WTC11 (cell line): ENCODE measurements at regions not wholly inside any gene's neighbourhood (a gene's known extent, or its start where the extent isn't known, plus 50 kb on each side); places are given as distances from the start of the nearest gene placed in this dataset.

Experiments used
- ATAC-seq: fragments of 200-7000 bp; cut with Tn5 transposase; 2 replicates; pipeline ENCODE4 v1.10.0; 2021; ENCODE audit warnings: mild to moderate bottlenecking, moderate library complexity
- CTCF ChIA-PET: fragments of 300-600 bp; sonication (Branson Sonifier 250); formaldehyde crosslinking; loops from one replicate; lab custom pipeline; 2021; ENCODE audit warnings: antibody characterized with exemption; lab: Charles Lee
- POLR2A ChIA-PET: fragments of 350-600 bp; sonication (Branson Sonifier 250); formaldehyde crosslinking; loops from one replicate; lab custom pipeline; 2021; ENCODE audit warnings: antibody characterized with exemption; lab: Charles Lee
- DNase-seq: peaks from one replicate; pipeline ENCODE4 v3.0.0; 2021; ENCODE audit warnings: low spot score
- H3K27ac Mint-ChIP-seq: 2 replicates; pipeline ENCODE4 v1.8.0; 2021; ENCODE audit warnings: mixed read lengths
- H3K27me3 Mint-ChIP-seq: 2 replicates; pipeline ENCODE4 v1.8.0; 2021; ENCODE audit warnings: low read depth, mild to moderate bottlenecking, moderate library complexity, mixed read lengths
- H3K36me3 Mint-ChIP-seq: 2 replicates; pipeline ENCODE4 v1.8.0; 2021; ENCODE audit warnings: mixed read lengths
- H3K4me1 Mint-ChIP-seq: 2 replicates; pipeline ENCODE4 v1.8.0; 2022; ENCODE audit warnings: mixed read lengths
- H3K4me3 Mint-ChIP-seq: 2 replicates; pipeline ENCODE4 v1.8.0; 2021; ENCODE audit warnings: mild to moderate bottlenecking, moderate library complexity, mixed read lengths
- H3K9me3 Mint-ChIP-seq: 2 replicates; pipeline ENCODE4 v1.8.0; 2021; ENCODE audit warnings: mixed read lengths
- ATF1 ChIP-seq: sonication (generic); formaldehyde crosslinking; IDR thresholded peaks from 2 replicates; pipeline ENCODE4 v1.8.1; 2023; ENCODE audit warnings: mild to moderate bottlenecking, moderate library complexity, missing genetic modification reagents
- ATF2 ChIP-seq: sonication (generic); formaldehyde crosslinking; IDR thresholded peaks from 2 replicates; pipeline ENCODE4 v1.8.1; 2022; ENCODE audit warnings: low read depth, missing genetic modification reagents, borderline replicate concordance
- E2F5 ChIP-seq: sonication (generic); formaldehyde crosslinking; IDR thresholded peaks from 2 replicates; pipeline ENCODE4 v1.8.1; 2022; ENCODE audit warnings: mild to moderate bottlenecking, moderate library complexity, missing genetic modification reagents
- ETV6 ChIP-seq: sonication (generic); formaldehyde crosslinking; IDR thresholded peaks from 2 replicates; pipeline ENCODE4 v1.8.1; 2022; ENCODE audit warnings: mild to moderate bottlenecking, missing genetic modification reagents
- FOXK1 ChIP-seq: sonication (generic); formaldehyde crosslinking; IDR thresholded peaks from 2 replicates; pipeline ENCODE4 v1.8.0; 2022; ENCODE audit warnings: mild to moderate bottlenecking, moderate library complexity, missing genetic modification reagents
- FOXP4 ChIP-seq: sonication (generic); formaldehyde crosslinking; IDR thresholded peaks from 2 replicates; pipeline ENCODE4 v1.8.0; 2022; ENCODE audit warnings: mild to moderate bottlenecking, missing genetic modification reagents
- KAT7 ChIP-seq: sonication (generic); formaldehyde crosslinking; IDR thresholded peaks from 2 replicates; pipeline ENCODE4 v1.8.1; 2023; ENCODE audit warnings: missing genetic modification reagents, mild to moderate bottlenecking, borderline replicate concordance
- NFYB ChIP-seq: sonication (generic); formaldehyde crosslinking; conservative IDR thresholded peaks from 2 replicates; pipeline ENCODE4 v1.8.0; 2022; ENCODE audit warnings: low read depth, missing genetic modification reagents
- NR2C2 ChIP-seq: sonication (generic); formaldehyde crosslinking; IDR thresholded peaks from 2 replicates; pipeline ENCODE4 v1.8.0; 2022; ENCODE audit warnings: mild to moderate bottlenecking, missing genetic modification reagents
- OVOL2 ChIP-seq: fragments of 250-450 bp; sonication (Bioruptor Pico); IDR thresholded peaks from 2 replicates; pipeline ENCODE4 v1.9.0; 2021; ENCODE audit warnings: mild to moderate bottlenecking, borderline replicate concordance
- PRDM15 ChIP-seq: sonication (generic); formaldehyde crosslinking; IDR thresholded peaks from 2 replicates; pipeline ENCODE4 v1.8.0; 2022; ENCODE audit warnings: missing genetic modification reagents
- STAT6 ChIP-seq: sonication (generic); formaldehyde crosslinking; conservative IDR thresholded peaks from 2 replicates; pipeline ENCODE4 v1.8.1; 2023; ENCODE audit warnings: mild to moderate bottlenecking, low read depth, missing genetic modification reagents, moderate library complexity
- ZNF232 ChIP-seq: sonication (generic); formaldehyde crosslinking; IDR thresholded peaks from 2 replicates; pipeline ENCODE4 v1.8.0; 2022; ENCODE audit warnings: mild to moderate bottlenecking, missing genetic modification reagents
- ZNF281 ChIP-seq: sonication (generic); formaldehyde crosslinking; IDR thresholded peaks from 2 replicates; pipeline ENCODE4 v1.8.0; 2023; ENCODE audit warnings: mild to moderate bottlenecking, missing genetic modification reagents
- ZNF317 ChIP-seq: sonication (generic); formaldehyde crosslinking; IDR thresholded peaks from 2 replicates; pipeline ENCODE4 v1.8.1; 2023; ENCODE audit warnings: low read depth, mild to moderate bottlenecking, moderate library complexity, missing genetic modification reagents, borderline replicate concordance
- ZNF532 ChIP-seq: fragments of 250-450 bp; sonication (Bioruptor Pico); IDR thresholded peaks from 2 replicates; pipeline ENCODE4 v1.9.0; 2021; ENCODE audit warnings: mild to moderate bottlenecking, borderline replicate concordance

- TF ChIP-seq ATF2 (CRISPR knock-in tag) (no peak), FOXK1 (CRISPR knock-in tag) (no peak), FOXP4 (CRISPR knock-in tag) (no peak), OVOL2 (CRISPR knock-in tag) (no peak), ATF1 (CRISPR knock-in tag) (no peak), KAT7 (no peak), ZNF232 (CRISPR knock-in tag) (no peak), PRDM15 (CRISPR knock-in tag) (no peak), ZNF281 (CRISPR knock-in tag) (no peak)
These were observed 51.3 kb upstream of the CYSLTR2 start (continued) for GRCh38 chr13:48602296-48603016.

- ChIA-PET CTCF (no interaction called here), POLR2A (no interaction called here)
- peaks cover 20% of the 10 kb centered on the region for H3K4me1 Mint-ChIP-seq
- no peak overlapping the region for H3K27ac Mint-ChIP-seq
- H3K36me3 Mint-ChIP-seq, result peaks cover 23% of the 10 kb centered on the region
- H3K27me3 Mint-ChIP-seq, result no peaks in the 10 kb centered on the region
- H3K9me3 Mint-ChIP-seq, result peaks cover 49% of the 10 kb centered on the region
- no peak overlapping the region for H3K4me3 Mint-ChIP-seq
- DNase-seq, result no peak
- ATAC-seq, result no peak
- no peak for TF ChIP-seq E2F5 (CRISPR knock-in tag)
- TF ChIP-seq ETV6 (CRISPR knock-in tag), result no peak
- TF ChIP-seq NR2C2 (CRISPR knock-in tag), result no peak
- no peak for TF ChIP-seq ZNF317 (CRISPR knock-in tag)
- TF ChIP-seq ZNF532, result no peak
- TF ChIP-seq STAT6 (CRISPR knock-in tag), result no peak
- no peak for TF ChIP-seq NFYB
These were observed 50.4 kb upstream of the CYSLTR2 start for GRCh38 chr13:48603375-48603774.
